ENCODE measurements at regions not wholly inside any gene's neighbourhood (a gene's known extent, or its start where the extent isn't known, plus 50 kb on each side); places are given as distances from the start of the nearest gene placed in this dataset.

DNA sequence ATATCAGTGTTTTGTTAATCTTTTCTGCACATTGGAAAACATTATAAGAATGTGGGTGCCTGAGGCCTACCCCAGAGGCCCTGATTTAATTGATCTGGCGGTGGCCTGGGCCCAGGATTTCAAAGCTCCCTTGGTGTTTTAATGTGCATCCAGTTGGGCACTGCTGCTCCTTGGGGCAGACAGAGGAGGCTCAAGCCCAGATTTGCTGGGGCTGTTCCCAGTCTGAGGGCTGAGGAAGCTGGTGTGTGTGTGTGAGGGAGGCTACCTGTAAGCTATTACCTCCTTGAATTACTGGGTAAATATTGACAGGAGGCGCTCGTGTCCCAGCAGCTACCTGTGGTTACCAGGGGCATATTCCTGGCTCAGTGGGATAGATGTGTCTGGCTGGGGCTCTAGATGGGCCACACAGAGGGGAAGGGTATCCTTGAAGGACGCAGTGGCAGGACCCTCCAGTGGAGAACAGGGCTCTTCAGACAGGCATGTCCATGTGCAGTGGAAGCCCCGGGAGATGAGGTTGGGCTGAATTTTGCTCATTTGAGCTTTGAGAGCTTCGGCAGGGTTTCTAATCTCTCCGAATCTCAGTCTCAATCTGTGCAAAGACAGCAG lies 975.4 kb upstream of the ZNF722 start:
- Mint-ChIP-seq H3K9me3 (ENCODE audit: unreplicated experiment) (peaks cover 42% of the 10 kb centered on the region), H3K27me3 (ENCODE audit: insufficient read depth, unreplicated experiment) (no peaks in the 10 kb centered on the region), H3K4me1 (ENCODE audit: insufficient read depth, unreplicated experiment) (no peaks in the 10 kb centered on the region), H3K27ac (ENCODE audit: low read depth, unreplicated experiment) (no peak overlapping the region), H3K4me3 (ENCODE audit: unreplicated experiment) (no peak overlapping the region), H3K36me3 (ENCODE audit: insufficient read depth, unreplicated experiment) (no peaks in the 10 kb centered on the region)
- intact Hi-C loops (cut with micrococcal nuclease): no loop called here
- ChIA-PET CTCF (no interaction called here), POLR2A (no interaction called here)
- TF ChIP-seq, protein P1, sequence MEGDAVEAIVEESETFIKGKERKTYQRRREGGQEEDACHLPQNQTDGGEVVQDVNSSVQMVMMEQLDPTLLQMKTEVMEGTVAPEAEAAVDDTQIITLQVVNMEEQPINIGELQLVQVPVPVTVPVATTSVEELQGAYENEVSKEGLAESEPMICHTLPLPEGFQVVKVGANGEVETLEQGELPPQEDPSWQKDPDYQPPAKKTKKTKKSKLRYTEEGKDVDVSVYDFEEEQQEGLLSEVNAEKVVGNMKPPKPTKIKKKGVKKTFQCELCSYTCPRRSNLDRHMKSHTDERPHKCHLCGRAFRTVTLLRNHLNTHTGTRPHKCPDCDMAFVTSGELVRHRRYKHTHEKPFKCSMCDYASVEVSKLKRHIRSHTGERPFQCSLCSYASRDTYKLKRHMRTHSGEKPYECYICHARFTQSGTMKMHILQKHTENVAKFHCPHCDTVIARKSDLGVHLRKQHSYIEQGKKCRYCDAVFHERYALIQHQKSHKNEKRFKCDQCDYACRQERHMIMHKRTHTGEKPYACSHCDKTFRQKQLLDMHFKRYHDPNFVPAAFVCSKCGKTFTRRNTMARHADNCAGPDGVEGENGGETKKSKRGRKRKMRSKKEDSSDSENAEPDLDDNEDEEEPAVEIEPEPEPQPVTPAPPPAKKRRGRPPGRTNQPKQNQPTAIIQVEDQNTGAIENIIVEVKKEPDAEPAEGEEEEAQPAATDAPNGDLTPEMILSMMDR (IDR thresholded peaks at IDR 0.05; ENCODE audit: unreplicated experiment): no peak
- DNase-seq (ENCODE audit: unreplicated experiment): no peak
- no TSS peak for BruUV-seq (replicated peaks)

DNA sequence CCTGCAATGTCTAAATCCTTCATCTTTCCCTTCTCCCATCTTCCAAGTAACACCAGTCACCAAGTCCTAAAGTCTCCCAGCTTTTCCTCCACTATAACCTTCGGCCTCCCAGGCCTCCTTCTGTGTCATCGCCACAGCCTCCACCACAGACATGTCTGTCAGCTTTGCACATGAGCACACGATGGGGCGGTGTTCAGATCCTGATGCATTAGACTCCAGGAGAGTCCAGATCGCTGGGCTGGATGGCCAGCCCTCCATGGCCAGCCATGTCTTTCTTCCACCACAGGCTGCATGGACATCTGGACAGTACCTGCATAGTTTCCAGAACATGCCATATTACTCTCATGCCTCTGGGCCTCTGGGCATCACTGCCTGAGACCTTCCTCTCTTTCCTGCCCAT lies 974.2 kb upstream of the ZNF722 start:
- ChIA-PET POLR2A (no interaction called here), CTCF (no interaction called here)
- H3K4me1 Mint-ChIP-seq (ENCODE audit: insufficient read depth, unreplicated experiment): no peaks in the 10 kb centered on the region
- intact Hi-C loops (cut with micrococcal nuclease): no loop called here
- DNase-seq (ENCODE audit: unreplicated experiment): no peak
- TF ChIP-seq, protein P1 (IDR thresholded peaks at IDR 0.05; ENCODE audit: unreplicated experiment): no peak
- no TSS peak for BruUV-seq (replicated peaks)
- H3K27ac Mint-ChIP-seq (ENCODE audit: low read depth, unreplicated experiment): no peak overlapping the region
- H3K27me3 Mint-ChIP-seq (ENCODE audit: insufficient read depth, unreplicated experiment): no peaks in the 10 kb centered on the region
- H3K9me3 Mint-ChIP-seq (ENCODE audit: unreplicated experiment): peaks cover 43% of the 10 kb centered on the region
- H3K36me3 Mint-ChIP-seq (ENCODE audit: insufficient read depth, unreplicated experiment): peaks cover 6% of the 10 kb centered on the region
- H3K4me3 Mint-ChIP-seq (ENCODE audit: unreplicated experiment): no peak overlapping the region

DNA sequence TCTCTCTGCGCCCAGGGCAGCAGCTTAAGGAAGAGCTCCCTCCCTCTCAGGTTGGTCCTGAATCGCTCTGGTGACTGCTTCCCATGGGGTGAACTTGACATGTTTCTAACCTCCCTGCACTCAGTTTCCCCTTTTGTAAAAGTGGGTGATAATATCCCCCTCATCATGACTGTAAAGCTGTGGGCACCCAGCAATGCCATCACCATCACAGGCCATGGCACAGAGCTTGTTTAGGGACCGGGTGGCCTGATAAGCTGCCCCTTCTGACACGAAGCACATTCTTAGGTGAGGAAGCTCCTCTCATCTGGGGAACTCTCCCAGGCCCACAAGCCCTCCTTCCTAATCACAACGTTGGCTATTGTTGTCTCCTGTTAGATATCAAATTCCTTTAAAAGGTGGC lies 972.8 kb upstream of the ZNF722 start:
- POLR2A ChIA-PET: no interaction called here
- intact Hi-C loops (cut with micrococcal nuclease): no loop called here
- Mint-ChIP-seq H3K4me3 (ENCODE audit: unreplicated experiment) (no peak overlapping the region), H3K36me3 (ENCODE audit: insufficient read depth, unreplicated experiment) (peaks cover 6% of the 10 kb centered on the region), H3K4me1 (ENCODE audit: insufficient read depth, unreplicated experiment) (no peaks in the 10 kb centered on the region), H3K27ac (ENCODE audit: low read depth, unreplicated experiment) (no peak overlapping the region), H3K9me3 (ENCODE audit: unreplicated experiment) (peaks cover 42% of the 10 kb centered on the region), H3K27me3 (ENCODE audit: insufficient read depth, unreplicated experiment) (no peaks in the 10 kb centered on the region)
- CTCF ChIA-PET: interaction anchor here (0.6 kb wide), 1 partner anchor 194 kb away, joined by 3 read pairs; no protein-coding TSS in a partner anchor
- DNase-seq (ENCODE audit: unreplicated experiment): no peak
- TF ChIP-seq, protein P1 (IDR thresholded peaks at IDR 0.05; ENCODE audit: unreplicated experiment): no peak
- BruUV-seq (replicated peaks): no TSS peak

DNA sequence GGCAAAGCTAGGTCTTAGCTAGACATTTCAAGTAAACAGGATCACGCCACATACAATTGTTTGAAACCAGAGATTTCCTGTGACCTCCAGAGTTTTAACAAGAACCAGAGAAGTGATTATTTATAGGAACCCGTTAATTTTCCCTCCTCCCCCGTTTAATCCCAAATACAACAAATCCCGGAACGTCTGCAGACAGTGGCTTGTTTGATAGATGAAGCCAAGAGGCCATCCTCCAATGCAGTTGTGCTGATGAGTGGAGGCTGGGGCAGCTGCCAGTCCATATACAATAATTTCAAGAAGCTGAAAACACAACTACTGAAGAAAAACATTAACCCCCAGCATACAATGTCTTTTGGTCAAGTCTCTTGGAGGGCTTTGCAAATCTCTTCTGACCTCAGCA lies 971.6 kb upstream of the ZNF722 start:
- Mint-ChIP-seq H3K4me1 (ENCODE audit: insufficient read depth, unreplicated experiment) (no peaks in the 10 kb centered on the region), H3K36me3 (ENCODE audit: insufficient read depth, unreplicated experiment) (peaks cover 6% of the 10 kb centered on the region), H3K27ac (ENCODE audit: low read depth, unreplicated experiment) (no peak overlapping the region), H3K9me3 (ENCODE audit: unreplicated experiment) (peaks cover 42% of the 10 kb centered on the region), H3K27me3 (ENCODE audit: insufficient read depth, unreplicated experiment) (no peaks in the 10 kb centered on the region), H3K4me3 (ENCODE audit: unreplicated experiment) (no peak overlapping the region)
- DNase-seq (ENCODE audit: unreplicated experiment): no peak
- ChIA-PET POLR2A (no interaction called here), CTCF (no interaction called here)
- TF ChIP-seq, protein P1 (IDR thresholded peaks at IDR 0.05; ENCODE audit: unreplicated experiment): no peak
- intact Hi-C loops (cut with micrococcal nuclease): no loop called here
- no TSS peak for BruUV-seq (replicated peaks)

Measured in MCF 10A (cell line).